GM23338 (cell line): ENCODE measurements at regions not wholly inside any gene's neighbourhood (a gene's known extent, or its start where the extent isn't known, plus 50 kb on each side); places are given as distances from the start of the nearest gene placed in this dataset.

Experiments
- ATAC-seq: fragments of 200-7000 bp; cut with Tn5 transposase; 3 replicates; pipeline ENCODE4 v1.9.1; 2020
- DNase-seq: peaks from one replicate; pipeline ENCODE4 v3.0.0-alpha.2; 2015; ENCODE audit warnings: low spot score
- H2AFZ ChIP-seq: fragments of 200-600 bp; sonication (generic); 2 replicates; pipeline ENCODE4 v1.8.0; 2016; ENCODE audit warnings: antibody characterized with exemption, mild to moderate bottlenecking, moderate library complexity
- H3F3A ChIP-seq: fragments of 200-600 bp; sonication (generic); replicated peaks from 2 replicates; pipeline ENCODE4 v1.8.0; 2017; ENCODE audit warnings: antibody characterized with exemption, mixed run types, low read depth
- H3K27ac ChIP-seq: fragments of 200-600 bp; sonication (generic); 2 replicates; pipeline ENCODE4 v1.6.1; 2016; ENCODE audit warnings: low read depth
- H3K27me3 ChIP-seq: fragments of 200-600 bp; sonication (generic); 2 replicates; pipeline ENCODE4 v1.8.0; 2016; ENCODE audit warnings: mild to moderate bottlenecking, mixed run types, moderate library complexity; ENCODE audit not compliant: insufficient read depth
- H3K36me3 ChIP-seq: fragments of 200-600 bp; sonication (generic); 2 replicates; pipeline ENCODE4 v1.8.0; 2016; ENCODE audit warnings: mild to moderate bottlenecking; ENCODE audit not compliant: insufficient read depth
- H3K4me1 ChIP-seq: fragments of 200-600 bp; sonication (generic); 2 replicates; pipeline ENCODE4 v1.8.0; 2016; ENCODE audit warnings: mild to moderate bottlenecking, moderate library complexity; ENCODE audit not compliant: insufficient read depth
- H3K4me2 ChIP-seq: fragments of 200-600 bp; sonication (generic); 2 replicates; pipeline ENCODE4 v1.7.1; 2017; ENCODE audit warnings: mixed run types
- H3K4me3 ChIP-seq: fragments of 200-600 bp; sonication (generic); 2 replicates; pipeline ENCODE4 v1.6.1; 2016; ENCODE audit warnings: mixed run types
- H3K79me2 ChIP-seq: fragments of 200-600 bp; sonication (generic); replicated peaks from 2 replicates; pipeline ENCODE4 v1.8.0; 2017; ENCODE audit warnings: mild to moderate bottlenecking; ENCODE audit not compliant: insufficient read depth
- H3K9me2 ChIP-seq: fragments of 200-600 bp; sonication (generic); 2 replicates; pipeline ENCODE4 v1.8.0; 2017; ENCODE audit not compliant: insufficient read depth
- H4K20me1 ChIP-seq: fragments of 200-600 bp; sonication (generic); replicated peaks from 2 replicates; pipeline ENCODE4 v1.8.0; 2017; ENCODE audit warnings: mild to moderate bottlenecking; ENCODE audit not compliant: insufficient read depth
- H3K27ac Mint-ChIP-seq: 2 replicates; pipeline ENCODE4 v1.8.0; 2020; ENCODE audit warnings: inconsistent platforms, mild to moderate bottlenecking, moderate library complexity, mixed read lengths
- H3K27me3 Mint-ChIP-seq: 3 replicates; pipeline ENCODE4 v1.8.0; 2022; ENCODE audit warnings: low read depth, mild to moderate bottlenecking, moderate library complexity, mixed read lengths, inconsistent platforms; ENCODE audit not compliant: insufficient read depth, poor library complexity
- H3K36me3 Mint-ChIP-seq: 3 replicates; pipeline ENCODE4 v1.8.0; 2021; ENCODE audit warnings: low read depth, mild to moderate bottlenecking, inconsistent platforms, moderate library complexity, mixed read lengths
- H3K4me1 Mint-ChIP-seq: 3 replicates; pipeline ENCODE4 v1.8.0; 2020; ENCODE audit warnings: mild to moderate bottlenecking, inconsistent platforms, mixed read lengths
- H3K4me3 Mint-ChIP-seq: 3 replicates; pipeline ENCODE4 v1.8.0; 2021; ENCODE audit warnings: moderate library complexity, mild to moderate bottlenecking, inconsistent platforms, mixed read lengths
- H3K9me3 Mint-ChIP-seq: 3 replicates; pipeline ENCODE4 v1.8.0; 2020; ENCODE audit warnings: moderate library complexity, mild to moderate bottlenecking, inconsistent platforms, mixed read lengths
- CREB1 ChIP-seq: fragments of 250-450 bp; sonication (Bioruptor Pico); IDR thresholded peaks from 2 replicates; pipeline ENCODE4 v1.5.0; 2020; ENCODE audit warnings: low read depth, mild to moderate bottlenecking, moderate library complexity
- EZH2phosphoT487 ChIP-seq: fragments of 200-600 bp; sonication (generic); IDR thresholded peaks from one replicate; pipeline ENCODE4 v1.8.1; 2018; ENCODE audit warnings: antibody characterized with exemption; ENCODE audit not compliant: unreplicated experiment
- JUNB ChIP-seq: IDR thresholded peaks from one replicate; pipeline ENCODE4 v1.6.1; 2016; ENCODE audit warnings: antibody characterized with exemption; ENCODE audit not compliant: unreplicated experiment
- NANOG ChIP-seq: IDR thresholded peaks from 2 replicates; pipeline ENCODE4 v1.6.1; 2016; ENCODE audit warnings: antibody characterized with exemption, borderline replicate concordance
- STAT1 ChIP-seq: IDR thresholded peaks from one replicate; pipeline ENCODE4 v1.6.1; 2016; ENCODE audit warnings: antibody characterized with exemption; ENCODE audit not compliant: unreplicated experiment
- ZNF114 ChIP-seq: fragments of 250-450 bp; sonication (Bioruptor Pico); IDR thresholded peaks from 2 replicates; pipeline ENCODE4 v1.5.0; 2020; ENCODE audit warnings: mild to moderate bottlenecking, moderate library complexity
- ZNF331 ChIP-seq: fragments of 250-450 bp; sonication (Bioruptor Pico); IDR thresholded peaks from 2 replicates; pipeline ENCODE4 v1.5.0; 2020; ENCODE audit warnings: low read depth, mild to moderate bottlenecking, moderate library complexity
- TF ChIP-seq, protein P1 (sequence below): IDR thresholded peaks from 2 replicates; pipeline ENCODE4 v1.6.1; 2016; ENCODE audit warnings: antibody characterized with exemption
- TF ChIP-seq, protein P2 (sequence below): fragments of 250-450 bp; sonication (Bioruptor Pico); IDR thresholded peaks from 2 replicates; pipeline ENCODE4 v1.5.0; 2020; ENCODE audit warnings: mild to moderate bottlenecking, moderate library complexity
- TF ChIP-seq, protein P3 (sequence below): IDR thresholded peaks from one replicate; pipeline ENCODE4 v1.6.1; 2018; ENCODE audit warnings: antibody characterized with exemption; ENCODE audit not compliant: unreplicated experiment

GRCh38 chr3:64397573-64397972 is 172.3 kb upstream of the PRICKLE2 start (continued):
- TF ChIP-seq, protein P1, sequence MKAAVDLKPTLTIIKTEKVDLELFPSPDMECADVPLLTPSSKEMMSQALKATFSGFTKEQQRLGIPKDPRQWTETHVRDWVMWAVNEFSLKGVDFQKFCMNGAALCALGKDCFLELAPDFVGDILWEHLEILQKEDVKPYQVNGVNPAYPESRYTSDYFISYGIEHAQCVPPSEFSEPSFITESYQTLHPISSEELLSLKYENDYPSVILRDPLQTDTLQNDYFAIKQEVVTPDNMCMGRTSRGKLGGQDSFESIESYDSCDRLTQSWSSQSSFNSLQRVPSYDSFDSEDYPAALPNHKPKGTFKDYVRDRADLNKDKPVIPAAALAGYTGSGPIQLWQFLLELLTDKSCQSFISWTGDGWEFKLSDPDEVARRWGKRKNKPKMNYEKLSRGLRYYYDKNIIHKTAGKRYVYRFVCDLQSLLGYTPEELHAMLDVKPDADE, result no peak
- TF ChIP-seq STAT1 (no peak), JUNB (no peak), ZNF114 (CRISPR knock-in tag) (no peak), EZH2phosphoT487 (no peak), NANOG (no peak)
- TF ChIP-seq, protein P2, sequence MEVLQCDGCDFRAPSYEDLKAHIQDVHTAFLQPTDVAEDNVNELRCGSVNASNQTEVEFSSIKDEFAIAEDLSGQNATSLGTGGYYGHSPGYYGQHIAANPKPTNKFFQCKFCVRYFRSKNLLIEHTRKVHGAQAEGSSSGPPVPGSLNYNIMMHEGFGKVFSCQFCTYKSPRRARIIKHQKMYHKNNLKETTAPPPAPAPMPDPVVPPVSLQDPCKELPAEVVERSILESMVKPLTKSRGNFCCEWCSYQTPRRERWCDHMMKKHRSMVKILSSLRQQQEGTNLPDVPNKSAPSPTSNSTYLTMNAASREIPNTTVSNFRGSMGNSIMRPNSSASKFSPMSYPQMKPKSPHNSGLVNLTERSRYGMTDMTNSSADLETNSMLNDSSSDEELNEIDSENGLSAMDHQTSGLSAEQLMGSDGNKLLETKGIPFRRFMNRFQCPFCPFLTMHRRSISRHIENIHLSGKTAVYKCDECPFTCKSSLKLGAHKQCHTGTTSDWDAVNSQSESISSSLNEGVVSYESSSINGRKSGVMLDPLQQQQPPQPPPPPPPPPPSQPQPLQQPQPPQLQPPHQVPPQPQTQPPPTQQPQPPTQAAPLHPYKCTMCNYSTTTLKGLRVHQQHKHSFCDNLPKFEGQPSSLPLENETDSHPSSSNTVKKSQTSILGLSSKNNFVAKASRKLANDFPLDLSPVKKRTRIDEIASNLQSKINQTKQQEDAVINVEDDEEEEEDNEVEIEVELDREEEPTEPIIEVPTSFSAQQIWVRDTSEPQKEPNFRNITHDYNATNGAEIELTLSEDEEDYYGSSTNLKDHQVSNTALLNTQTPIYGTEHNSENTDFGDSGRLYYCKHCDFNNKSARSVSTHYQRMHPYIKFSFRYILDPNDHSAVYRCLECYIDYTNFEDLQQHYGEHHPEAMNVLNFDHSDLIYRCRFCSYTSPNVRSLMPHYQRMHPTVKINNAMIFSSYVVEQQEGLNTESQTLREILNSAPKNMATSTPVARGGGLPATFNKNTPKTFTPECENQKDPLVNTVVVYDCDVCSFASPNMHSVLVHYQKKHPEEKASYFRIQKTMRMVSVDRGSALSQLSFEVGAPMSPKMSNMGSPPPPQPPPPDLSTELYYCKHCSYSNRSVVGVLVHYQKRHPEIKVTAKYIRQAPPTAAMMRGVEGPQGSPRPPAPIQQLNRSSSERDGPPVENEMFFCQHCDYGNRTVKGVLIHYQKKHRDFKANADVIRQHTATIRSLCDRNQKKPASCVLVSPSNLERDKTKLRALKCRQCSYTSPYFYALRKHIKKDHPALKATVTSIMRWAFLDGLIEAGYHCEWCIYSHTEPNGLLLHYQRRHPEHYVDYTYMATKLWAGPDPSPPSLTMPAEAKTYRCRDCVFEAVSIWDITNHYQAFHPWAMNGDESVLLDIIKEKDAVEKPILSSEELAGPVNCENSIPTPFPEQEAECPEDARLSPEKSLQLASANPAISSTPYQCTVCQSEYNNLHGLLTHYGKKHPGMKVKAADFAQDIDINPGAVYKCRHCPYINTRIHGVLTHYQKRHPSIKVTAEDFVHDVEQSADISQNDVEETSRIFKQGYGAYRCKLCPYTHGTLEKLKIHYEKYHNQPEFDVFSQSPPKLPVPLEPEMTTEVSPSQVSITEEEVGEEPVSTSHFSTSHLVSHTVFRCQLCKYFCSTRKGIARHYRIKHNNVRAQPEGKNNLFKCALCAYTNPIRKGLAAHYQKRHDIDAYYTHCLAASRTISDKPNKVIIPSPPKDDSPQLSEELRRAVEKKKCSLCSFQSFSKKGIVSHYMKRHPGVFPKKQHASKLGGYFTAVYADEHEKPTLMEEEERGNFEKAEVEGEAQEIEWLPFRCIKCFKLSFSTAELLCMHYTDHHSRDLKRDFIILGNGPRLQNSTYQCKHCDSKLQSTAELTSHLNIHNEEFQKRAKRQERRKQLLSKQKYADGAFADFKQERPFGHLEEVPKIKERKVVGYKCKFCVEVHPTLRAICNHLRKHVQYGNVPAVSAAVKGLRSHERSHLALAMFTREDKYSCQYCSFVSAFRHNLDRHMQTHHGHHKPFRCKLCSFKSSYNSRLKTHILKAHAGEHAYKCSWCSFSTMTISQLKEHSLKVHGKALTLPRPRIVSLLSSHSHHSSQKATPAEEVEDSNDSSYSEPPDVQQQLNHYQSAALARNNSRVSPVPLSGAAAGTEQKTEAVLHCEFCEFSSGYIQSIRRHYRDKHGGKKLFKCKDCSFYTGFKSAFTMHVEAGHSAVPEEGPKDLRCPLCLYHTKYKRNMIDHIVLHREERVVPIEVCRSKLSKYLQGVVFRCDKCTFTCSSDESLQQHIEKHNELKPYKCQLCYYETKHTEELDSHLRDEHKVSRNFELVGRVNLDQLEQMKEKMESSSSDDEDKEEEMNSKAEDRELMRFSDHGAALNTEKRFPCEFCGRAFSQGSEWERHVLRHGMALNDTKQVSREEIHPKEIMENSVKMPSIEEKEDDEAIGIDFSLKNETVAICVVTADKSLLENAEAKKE (CRISPR knock-in tag), result no peak

GRCh38 chr3:64395490-64395889 is 170.2 kb upstream of the PRICKLE2 start:
- Histone ChIP-seq H3K4me3 (no peak overlapping the region), H2AFZ (no peak overlapping the region), H3K9me2 (no peaks in the 10 kb centered on the region), H3K27ac (no peak overlapping the region), H3K4me1 (no peaks in the 10 kb centered on the region), H3K27me3 (no peaks in the 10 kb centered on the region), H3K36me3 (no peaks in the 10 kb centered on the region), H4K20me1 (no peaks in the 10 kb centered on the region), H3K4me2 (no peak overlapping the region), H3F3A (no peaks in the 10 kb centered on the region), H3K79me2 (no peaks in the 10 kb centered on the region)
- no peak for DNase-seq
- Mint-ChIP-seq H3K9me3 (no peaks in the 10 kb centered on the region), H3K4me1 (peaks cover 20% of the 10 kb centered on the region), H3K36me3 (no peaks in the 10 kb centered on the region), H3K4me3 (no peak overlapping the region), H3K27me3 (peaks cover 3% of the 10 kb centered on the region), H3K27ac (no peak overlapping the region)
- ATAC-seq, result no peak
- TF ChIP-seq ZNF331 (CRISPR knock-in tag) (no peak), JUNB (no peak), CREB1 (CRISPR knock-in tag) (no peak), STAT1 (no peak), ZNF114 (CRISPR knock-in tag) (no peak), EZH2phosphoT487 (no peak)
- TF ChIP-seq, protein P1, result no peak
- TF ChIP-seq, protein P3, sequence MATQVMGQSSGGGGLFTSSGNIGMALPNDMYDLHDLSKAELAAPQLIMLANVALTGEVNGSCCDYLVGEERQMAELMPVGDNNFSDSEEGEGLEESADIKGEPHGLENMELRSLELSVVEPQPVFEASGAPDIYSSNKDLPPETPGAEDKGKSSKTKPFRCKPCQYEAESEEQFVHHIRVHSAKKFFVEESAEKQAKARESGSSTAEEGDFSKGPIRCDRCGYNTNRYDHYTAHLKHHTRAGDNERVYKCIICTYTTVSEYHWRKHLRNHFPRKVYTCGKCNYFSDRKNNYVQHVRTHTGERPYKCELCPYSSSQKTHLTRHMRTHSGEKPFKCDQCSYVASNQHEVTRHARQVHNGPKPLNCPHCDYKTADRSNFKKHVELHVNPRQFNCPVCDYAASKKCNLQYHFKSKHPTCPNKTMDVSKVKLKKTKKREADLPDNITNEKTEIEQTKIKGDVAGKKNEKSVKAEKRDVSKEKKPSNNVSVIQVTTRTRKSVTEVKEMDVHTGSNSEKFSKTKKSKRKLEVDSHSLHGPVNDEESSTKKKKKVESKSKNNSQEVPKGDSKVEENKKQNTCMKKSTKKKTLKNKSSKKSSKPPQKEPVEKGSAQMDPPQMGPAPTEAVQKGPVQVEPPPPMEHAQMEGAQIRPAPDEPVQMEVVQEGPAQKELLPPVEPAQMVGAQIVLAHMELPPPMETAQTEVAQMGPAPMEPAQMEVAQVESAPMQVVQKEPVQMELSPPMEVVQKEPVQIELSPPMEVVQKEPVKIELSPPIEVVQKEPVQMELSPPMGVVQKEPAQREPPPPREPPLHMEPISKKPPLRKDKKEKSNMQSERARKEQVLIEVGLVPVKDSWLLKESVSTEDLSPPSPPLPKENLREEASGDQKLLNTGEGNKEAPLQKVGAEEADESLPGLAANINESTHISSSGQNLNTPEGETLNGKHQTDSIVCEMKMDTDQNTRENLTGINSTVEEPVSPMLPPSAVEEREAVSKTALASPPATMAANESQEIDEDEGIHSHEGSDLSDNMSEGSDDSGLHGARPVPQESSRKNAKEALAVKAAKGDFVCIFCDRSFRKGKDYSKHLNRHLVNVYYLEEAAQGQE, result no peak
